Choroid plexus epithelial cell (primary cell): ENCODE measurements at regions not wholly inside any gene's neighbourhood (a gene's known extent, or its start where the extent isn't known, plus 50 kb on each side); places are given as distances from the start of the nearest gene placed in this dataset.
A peak's percentile ranks its signal among the peaks of the same experiment; 100 is the strongest.

Experiments
- DNase-seq: peaks from one replicate; pipeline ENCODE4 v3.0.0-alpha.2; 2010; ENCODE audit warnings: low read depth
- H3K4me3 ChIP-seq: 2 replicates; pipeline ENCODE4 v1.5.1; 2011; ENCODE audit warnings: low read depth, mild to moderate bottlenecking, control low read depth, low read length, moderate library complexity
- TF ChIP-seq, protein P1 (sequence below): conservative IDR thresholded peaks from 2 replicates; pipeline ENCODE4 v1.5.1; 2011; ENCODE audit warnings: low read depth, mild to moderate bottlenecking, control low read depth, inconsistent platforms, low read length, moderate library complexity

DNA sequence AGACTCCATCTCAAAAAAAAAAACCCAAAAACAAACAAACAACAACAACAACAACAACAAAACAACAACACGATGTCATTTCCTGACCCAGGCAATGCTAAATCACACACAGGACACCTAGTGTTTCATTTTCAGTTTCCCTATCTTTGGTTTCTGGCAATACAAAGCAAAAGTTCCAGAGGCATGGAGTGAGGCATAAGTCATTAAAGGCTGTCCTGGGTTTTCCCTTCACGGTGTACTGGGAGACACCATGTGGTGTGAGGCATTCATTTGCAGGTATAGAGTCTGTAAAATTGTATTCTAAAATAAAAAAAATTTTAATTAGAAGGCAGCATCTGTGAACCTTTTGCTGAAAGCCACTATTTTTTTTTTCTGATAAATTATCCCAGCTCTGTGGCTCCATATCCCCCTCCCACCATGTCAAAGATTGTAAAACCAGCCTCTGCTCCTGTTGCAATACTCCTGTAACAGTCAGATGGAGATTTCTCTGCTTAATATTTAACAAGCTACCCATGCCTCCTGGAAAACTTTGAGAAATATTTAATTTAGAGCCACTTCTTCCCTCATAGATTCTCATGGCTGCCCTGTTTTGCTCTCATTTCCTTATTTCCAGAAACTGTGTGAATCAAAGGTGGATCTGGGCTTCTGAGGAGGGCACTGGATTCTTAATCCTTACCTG is 324.6 kb downstream of the MCTP2 start:
- no peak for DNase-seq
- TF ChIP-seq, protein P1, sequence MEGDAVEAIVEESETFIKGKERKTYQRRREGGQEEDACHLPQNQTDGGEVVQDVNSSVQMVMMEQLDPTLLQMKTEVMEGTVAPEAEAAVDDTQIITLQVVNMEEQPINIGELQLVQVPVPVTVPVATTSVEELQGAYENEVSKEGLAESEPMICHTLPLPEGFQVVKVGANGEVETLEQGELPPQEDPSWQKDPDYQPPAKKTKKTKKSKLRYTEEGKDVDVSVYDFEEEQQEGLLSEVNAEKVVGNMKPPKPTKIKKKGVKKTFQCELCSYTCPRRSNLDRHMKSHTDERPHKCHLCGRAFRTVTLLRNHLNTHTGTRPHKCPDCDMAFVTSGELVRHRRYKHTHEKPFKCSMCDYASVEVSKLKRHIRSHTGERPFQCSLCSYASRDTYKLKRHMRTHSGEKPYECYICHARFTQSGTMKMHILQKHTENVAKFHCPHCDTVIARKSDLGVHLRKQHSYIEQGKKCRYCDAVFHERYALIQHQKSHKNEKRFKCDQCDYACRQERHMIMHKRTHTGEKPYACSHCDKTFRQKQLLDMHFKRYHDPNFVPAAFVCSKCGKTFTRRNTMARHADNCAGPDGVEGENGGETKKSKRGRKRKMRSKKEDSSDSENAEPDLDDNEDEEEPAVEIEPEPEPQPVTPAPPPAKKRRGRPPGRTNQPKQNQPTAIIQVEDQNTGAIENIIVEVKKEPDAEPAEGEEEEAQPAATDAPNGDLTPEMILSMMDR = no peak

DNA sequence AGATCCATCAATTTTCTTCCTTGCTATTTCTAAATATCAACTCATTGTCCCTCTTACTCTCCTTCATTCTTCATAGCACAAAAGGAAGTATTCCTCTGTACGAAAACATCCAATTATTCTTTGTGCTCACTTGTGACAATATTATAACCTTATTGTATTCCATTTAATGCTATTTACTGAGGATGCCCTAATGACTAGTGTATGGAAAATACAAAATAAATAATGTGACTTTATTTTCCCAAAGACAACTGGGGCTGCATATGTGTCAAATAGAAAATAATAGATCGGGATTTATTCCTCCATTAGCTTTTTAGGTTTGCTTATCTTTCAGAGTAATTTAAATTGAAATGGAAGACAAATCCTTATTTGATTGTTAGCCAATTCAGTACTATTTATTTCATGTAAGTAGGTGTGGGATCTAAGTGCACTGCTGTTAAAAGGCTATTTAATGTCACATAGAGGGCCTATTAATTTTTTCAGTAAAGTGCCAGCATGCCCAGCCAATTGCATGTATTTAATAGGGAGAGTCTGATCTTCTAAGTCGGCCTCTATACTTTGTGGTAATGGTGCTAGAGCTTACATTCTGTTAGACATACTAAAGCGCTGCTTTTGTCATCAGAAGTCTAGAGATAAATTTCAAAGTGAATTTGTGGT is 329.8 kb downstream of the MCTP2 start:
- TF ChIP-seq, protein P1 = no peak
- H3K4me3 ChIP-seq = no peak overlapping the region
- no peak for DNase-seq

More for the DNA sequence above, 324.6 kb downstream of the MCTP2 start:
- no peak overlapping the region for H3K4me3 ChIP-seq

DNA sequence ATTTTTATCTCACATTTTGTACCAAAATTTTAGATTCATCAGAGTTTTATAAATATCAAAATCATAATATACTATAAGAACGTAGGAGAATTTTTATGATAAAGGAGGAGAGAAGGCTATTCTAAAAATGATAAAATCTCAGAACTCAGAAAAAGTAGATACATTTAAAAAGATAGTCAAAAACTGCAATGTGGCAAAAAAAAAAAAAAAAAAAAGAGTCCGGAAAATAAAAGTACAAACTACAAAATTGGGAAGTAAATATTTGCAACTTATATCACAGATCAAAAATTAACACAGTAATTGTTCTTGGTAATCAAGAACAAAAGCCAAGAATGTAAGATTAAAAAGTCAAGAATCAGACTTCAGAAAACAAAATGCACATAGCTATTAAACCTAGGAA is 332.1 kb downstream of the MCTP2 start:
- no peak overlapping the region for H3K4me3 ChIP-seq
- TF ChIP-seq, protein P1 = no peak
- DNase-seq = no peak

DNA sequence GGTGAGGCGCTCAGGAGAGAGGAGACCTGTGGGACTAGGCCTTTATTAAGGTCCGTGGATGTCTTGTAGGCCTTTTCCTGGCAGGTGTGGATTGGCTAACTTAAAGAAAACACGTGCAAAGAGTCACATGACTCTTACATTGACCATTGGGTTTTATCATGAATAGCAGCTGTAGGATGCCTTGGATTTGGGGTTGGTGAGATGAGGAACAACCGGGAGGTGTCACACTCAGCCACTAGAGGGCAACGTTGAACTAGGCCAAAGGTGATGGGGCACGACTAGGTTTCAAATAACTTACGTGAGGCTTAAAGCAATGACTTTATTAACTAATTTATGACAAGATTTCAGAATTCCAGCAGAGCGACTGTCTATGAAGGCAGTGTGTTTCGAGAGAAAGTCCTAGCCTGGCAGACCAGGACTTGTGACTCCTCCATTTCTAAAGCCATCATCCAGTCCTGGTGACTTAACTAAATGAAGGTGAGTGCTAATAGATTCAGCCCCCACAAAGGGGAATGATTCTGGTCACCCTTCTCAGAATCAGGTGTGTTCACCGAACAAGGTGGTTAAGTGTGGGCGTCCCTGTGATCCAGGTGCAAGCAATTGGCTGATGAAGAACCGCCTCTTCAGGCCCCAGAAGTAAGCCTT is 345.6 kb downstream of the MCTP2 start:
- TF ChIP-seq, protein P1 = peak; percentile 58
- peak; percentile 11 for DNase-seq
- H3K4me3 ChIP-seq = no peak overlapping the region

DNA sequence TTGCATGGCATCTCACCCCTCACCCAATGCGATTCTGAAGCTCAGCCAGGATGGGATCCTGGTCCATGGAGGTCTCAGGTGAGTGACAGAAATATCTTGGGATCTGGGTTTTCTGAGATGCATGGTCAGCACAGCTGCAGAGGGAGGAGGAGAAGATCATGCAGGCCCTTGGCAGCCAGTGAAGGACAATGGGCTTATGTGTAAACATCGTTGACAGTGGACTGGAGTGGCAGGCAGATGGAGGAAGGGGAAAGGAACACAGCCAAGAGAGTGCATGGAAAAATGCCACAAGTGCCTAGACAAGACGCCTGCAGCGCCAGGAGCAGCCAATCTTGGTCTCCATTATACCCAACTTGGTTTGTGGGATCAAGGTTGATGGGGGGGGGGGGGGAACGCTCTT is 347.9 kb downstream of the MCTP2 start:
- no peak for DNase-seq
- no peak overlapping the region for H3K4me3 ChIP-seq
- TF ChIP-seq, protein P1 = no peak

DNA sequence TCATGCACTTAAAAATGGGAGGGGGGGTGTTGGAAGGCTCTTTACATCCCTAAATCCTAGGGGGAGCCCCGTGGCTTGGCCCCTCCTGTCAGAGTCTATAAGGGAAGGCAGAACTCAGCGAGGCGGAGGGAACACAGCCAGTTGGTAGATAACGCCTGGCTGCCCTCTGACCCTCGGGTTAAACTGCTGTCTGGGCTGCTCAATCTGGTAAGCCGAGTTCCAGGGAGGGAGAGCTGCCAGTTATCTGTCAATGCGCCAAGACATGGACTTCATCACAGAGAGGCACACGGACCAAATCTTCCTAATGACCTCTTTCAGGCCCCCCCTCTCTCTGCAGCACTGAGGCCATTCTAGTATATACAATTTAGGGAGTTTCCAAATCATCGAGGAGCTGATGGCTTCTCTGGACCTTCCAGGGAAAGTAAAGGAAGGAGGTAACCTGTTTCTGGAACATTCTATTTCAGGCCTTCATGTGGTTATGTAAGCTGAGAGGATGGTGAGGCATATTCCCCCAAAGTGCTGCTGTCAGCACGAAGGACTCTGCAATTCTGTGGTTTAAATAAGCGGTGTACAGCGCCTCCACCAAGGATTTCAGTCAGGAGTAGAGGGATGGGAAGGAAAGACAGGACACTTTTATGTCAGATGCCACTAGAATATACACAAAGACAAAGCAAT is 349.0 kb downstream of the MCTP2 start:
- DNase-seq = no peak
- TF ChIP-seq, protein P1 = no peak
- no peak overlapping the region for H3K4me3 ChIP-seq
